Body of pancreas (tissue), 4 donors: ENCODE measurements at regions not wholly inside any gene's neighbourhood (a gene's known extent, or its start where the extent isn't known, plus 50 kb on each side); places are given as distances from the start of the nearest gene placed in this dataset.

Experiments
- CTCF ChIP-seq, 7 experiments: fragments of 450-650 bp in 4 of 7; fragments of 200-600 bp in 3 of 7; sonication (generic) in 3 of 7; IDR thresholded peaks; one replicate each; pipeline ENCODE4 v1.5.1; 2016 to 2019; ENCODE audit warnings: antibody characterized with exemption in 7 of 7
- POLR2A ChIP-seq, 3 donors: fragments of 450-650 bp; IDR thresholded peaks; one replicate each; pipeline ENCODE4 v1.6.1; 2016; ENCODE audit warnings: antibody characterized with exemption in 3 of 3, mild to moderate bottlenecking in 2 of 3

- TF ChIP-seq CTCF (IDR thresholded peaks at IDR 0.05), result no peak
- no peak for TF ChIP-seq POLR2A (IDR thresholded peaks at IDR 0.05)
Observed at GRCh38 chr5:136474466-136474865, 109.1 kb upstream of the TRPC7 start.
